Activated CD4-positive, alpha-beta memory T cell treated with anti-CD3 and anti-CD28 coated beads, Interleukin-2, amount 10 ng/mL, durations not matched to agents 7 days and 5 days (primary cell): ENCODE measurements at regions not wholly inside any gene's neighbourhood (a gene's known extent, or its start where the extent isn't known, plus 50 kb on each side); places are given as distances from the start of the nearest gene placed in this dataset.

Experiments
- CTCF ChIA-PET: fragments of 350-600 bp; sonication (Branson Sonifier 250); formaldehyde crosslinking; loops from one replicate; lab custom pipeline; 2021; ENCODE audit warnings: antibody characterized with exemption, inconsistent platforms; lab: Charles Lee
- POLR2A ChIA-PET: fragments of 350-600 bp; sonication (Branson Sonifier 250); formaldehyde crosslinking; loops from one replicate; lab custom pipeline; 2021; ENCODE audit warnings: antibody characterized with exemption; lab: Charles Lee
- DNase-seq: peaks from one replicate; pipeline ENCODE4 v3.0.0-alpha.2; 2020
- H3K27ac Mint-ChIP-seq: one replicate; pipeline ENCODE4 v1.8.0; 2021; ENCODE audit warnings: mild to moderate bottlenecking, mixed read lengths
- H3K27me3 Mint-ChIP-seq: one replicate; pipeline ENCODE4 v1.8.0; 2021; ENCODE audit warnings: mixed read lengths
- H3K36me3 Mint-ChIP-seq: one replicate; pipeline ENCODE4 v1.8.0; 2021; ENCODE audit warnings: low read depth, mixed read lengths
- H3K4me1 Mint-ChIP-seq: one replicate; pipeline ENCODE4 v1.8.0; 2021; ENCODE audit warnings: mixed read lengths
- H3K4me3 Mint-ChIP-seq: one replicate; pipeline ENCODE4 v1.8.0; 2021; ENCODE audit warnings: mild to moderate bottlenecking, mixed read lengths
- H3K9me3 Mint-ChIP-seq: one replicate; pipeline ENCODE4 v1.8.0; 2021; ENCODE audit warnings: mixed read lengths

DNA sequence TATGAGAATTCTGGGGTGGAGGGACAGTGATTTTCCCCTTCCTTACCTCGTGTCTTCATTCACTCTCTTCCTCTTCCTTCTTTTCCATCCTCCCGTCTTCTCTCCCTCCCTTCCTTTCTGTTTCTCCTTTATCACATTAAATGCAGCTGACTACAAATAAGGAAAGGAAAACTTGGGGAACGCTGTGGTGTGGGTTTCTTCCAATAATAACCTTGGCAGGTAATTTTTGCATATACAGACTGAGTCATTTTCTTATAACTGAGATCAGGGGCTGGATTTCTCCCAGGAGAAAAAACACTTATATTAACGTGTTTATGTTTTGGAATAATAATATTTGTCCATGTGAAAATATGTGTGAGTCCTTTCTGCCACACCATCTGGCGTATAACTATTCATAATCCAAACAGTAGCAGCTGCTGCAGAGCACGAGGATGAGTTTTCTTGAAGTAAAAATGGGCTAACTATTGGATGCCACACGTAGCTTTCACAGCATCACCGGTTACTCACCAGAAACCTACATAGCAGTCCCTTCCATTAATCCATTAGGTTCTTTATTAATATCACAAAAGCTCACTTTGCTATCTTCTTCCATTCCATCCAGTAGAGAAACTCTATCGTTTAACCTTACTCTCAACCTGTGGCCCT lies 139.2 kb upstream of the SASH1 start:
- Mint-ChIP-seq H3K36me3 (peaks cover 5% of the 10 kb centered on the region), H3K4me3 (no peak overlapping the region), H3K9me3 (peaks cover 4% of the 10 kb centered on the region), H3K27ac (no peak overlapping the region), H3K27me3 (peaks cover 81% of the 10 kb centered on the region), H3K4me1 (peaks cover 14% of the 10 kb centered on the region)
- POLR2A ChIA-PET: no interaction called here
- no peak for DNase-seq
- CTCF ChIA-PET: interaction anchor here (0.6 kb wide), 1 partner anchor 26 kb away, joined by 3 read pairs; no protein-coding TSS in a partner anchor

DNA sequence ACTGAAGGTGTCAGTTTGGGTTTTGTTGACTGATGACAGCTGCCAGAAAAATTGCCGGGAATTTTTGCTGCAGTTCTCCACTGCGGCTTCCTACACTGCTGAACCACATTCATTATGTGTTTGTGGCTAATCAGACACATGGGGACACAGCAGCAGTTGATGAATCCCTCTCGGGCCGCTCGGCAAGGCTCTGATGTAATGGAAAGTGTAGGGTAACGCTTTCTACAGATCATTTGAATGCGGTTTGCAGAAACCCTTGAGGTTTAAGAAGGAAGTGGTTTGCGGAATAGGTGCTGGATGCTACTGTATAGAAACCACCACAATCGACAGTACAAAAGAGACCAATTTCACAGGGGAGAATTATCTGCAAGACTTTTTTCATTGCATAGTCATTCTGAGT lies 138.7 kb upstream of the SASH1 start:
- Mint-ChIP-seq H3K4me3 (peak overlapping the region; percentile 3), H3K27me3 (peaks cover 84% of the 10 kb centered on the region), H3K4me1 (peaks cover 14% of the 10 kb centered on the region), H3K27ac (peak overlapping the region; percentile 44), H3K36me3 (peaks cover 5% of the 10 kb centered on the region), H3K9me3 (peaks cover 4% of the 10 kb centered on the region)
- peak; percentile 71 for DNase-seq
- ChIA-PET POLR2A (no interaction called here), CTCF (no interaction called here)

DNA sequence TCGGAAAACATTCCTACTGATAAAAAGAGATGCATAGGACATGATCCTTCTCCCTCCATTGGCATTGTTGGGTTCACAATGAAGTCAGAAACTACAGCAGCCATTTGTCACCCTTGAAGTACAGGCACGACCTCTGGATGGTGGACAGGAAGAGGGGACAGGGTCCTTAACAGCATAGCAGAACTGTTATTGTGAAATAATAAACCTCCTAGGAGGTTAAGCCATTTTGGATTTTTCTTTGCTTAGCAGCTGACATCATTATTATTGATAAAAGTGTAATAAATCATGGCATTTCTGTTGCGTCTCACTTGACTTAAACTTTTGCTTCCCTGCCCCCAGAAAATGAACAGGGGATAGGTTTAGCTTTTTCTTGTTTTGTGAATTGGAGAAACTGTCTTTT lies 134.3 kb upstream of the SASH1 start:
- H3K4me1 Mint-ChIP-seq: peaks cover 13% of the 10 kb centered on the region
- no peak overlapping the region for H3K4me3 Mint-ChIP-seq
- H3K27me3 Mint-ChIP-seq: peaks cover 86% of the 10 kb centered on the region
- CTCF ChIA-PET: no interaction called here
- POLR2A ChIA-PET: no interaction called here
- DNase-seq: no peak
- H3K9me3 Mint-ChIP-seq: peaks cover 4% of the 10 kb centered on the region
- H3K36me3 Mint-ChIP-seq: peaks cover 5% of the 10 kb centered on the region
- no peak overlapping the region for H3K27ac Mint-ChIP-seq

DNA sequence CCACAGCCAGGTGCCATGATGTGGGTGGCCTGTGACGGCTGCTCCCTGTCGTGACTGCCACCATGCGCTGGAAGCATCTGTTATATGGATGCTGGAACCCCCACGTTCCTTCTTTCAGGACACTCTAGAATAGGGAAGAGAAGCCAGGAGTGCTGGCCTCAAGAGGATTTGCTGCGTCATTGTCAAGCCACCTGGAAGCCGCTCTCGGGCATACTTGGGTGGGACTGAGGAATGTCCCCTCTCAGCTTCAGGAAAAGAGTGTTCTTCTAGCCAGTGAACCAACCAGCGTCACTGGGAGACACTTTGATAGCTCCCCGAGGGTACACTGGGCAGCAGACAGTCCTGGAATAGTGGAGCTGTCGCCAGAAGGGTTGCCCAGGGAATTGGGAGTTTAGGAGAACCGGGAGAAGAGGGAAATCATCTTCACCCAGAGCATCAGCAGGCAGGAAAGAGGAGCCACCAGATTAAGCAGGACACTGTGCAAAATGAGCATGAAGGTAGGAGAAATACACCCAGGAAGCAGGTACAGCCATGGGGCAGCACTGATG lies 130.8 kb upstream of the SASH1 start:
- CTCF ChIA-PET: no interaction called here
- no peak overlapping the region for H3K4me3 Mint-ChIP-seq
- no peaks in the 10 kb centered on the region for H3K36me3 Mint-ChIP-seq
- H3K27me3 Mint-ChIP-seq: peaks cover 78% of the 10 kb centered on the region
- no peaks in the 10 kb centered on the region for H3K9me3 Mint-ChIP-seq
- no peaks in the 10 kb centered on the region for H3K4me1 Mint-ChIP-seq
- H3K27ac Mint-ChIP-seq: no peak overlapping the region
- no peak for DNase-seq
- POLR2A ChIA-PET: no interaction called here

DNA sequence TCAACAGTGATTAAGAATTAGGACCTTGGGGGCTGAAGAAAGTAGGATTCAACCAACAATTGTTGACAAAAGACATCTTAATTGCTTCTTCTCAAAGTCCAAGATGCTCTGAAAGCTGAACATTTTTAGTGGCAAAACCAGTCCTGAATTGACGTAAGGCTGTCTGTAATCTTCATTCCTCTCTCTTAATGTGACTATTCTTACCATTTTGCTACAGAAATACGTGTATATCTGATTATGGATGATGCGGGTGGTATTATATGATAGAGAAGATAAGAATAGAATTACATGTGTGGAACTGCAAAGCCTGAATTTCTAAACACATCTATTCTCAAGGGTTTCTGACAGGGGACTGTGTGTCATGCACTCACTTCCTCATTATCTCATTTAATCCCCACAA lies 130.3 kb upstream of the SASH1 start:
- ChIA-PET POLR2A (no interaction called here), CTCF (no interaction called here)
- Mint-ChIP-seq H3K9me3 (no peaks in the 10 kb centered on the region), H3K36me3 (no peaks in the 10 kb centered on the region), H3K27ac (no peak overlapping the region), H3K4me3 (no peak overlapping the region), H3K4me1 (no peaks in the 10 kb centered on the region), H3K27me3 (peaks cover 78% of the 10 kb centered on the region)
- no peak for DNase-seq

DNA sequence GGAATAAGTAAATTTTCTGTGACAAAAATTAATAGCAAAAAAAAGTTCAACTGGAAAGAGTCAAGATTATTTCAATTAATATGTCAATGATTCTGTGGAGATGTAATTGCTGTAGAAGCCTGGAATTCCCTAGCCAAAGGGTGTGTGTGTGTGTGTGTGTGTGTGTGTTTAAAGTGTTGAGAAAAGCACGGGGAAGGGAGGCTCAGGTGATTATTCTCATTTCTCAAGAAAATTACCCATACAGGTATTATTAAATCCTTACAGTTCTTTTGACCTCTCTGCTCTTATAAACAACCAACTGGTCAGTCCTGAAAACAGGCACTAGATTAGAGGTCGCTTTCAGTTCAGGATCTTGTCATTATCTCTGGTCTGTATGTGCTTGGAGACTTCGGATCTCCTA lies 129.3 kb upstream of the SASH1 start:
- Mint-ChIP-seq H3K36me3 (no peaks in the 10 kb centered on the region), H3K4me1 (no peaks in the 10 kb centered on the region), H3K27ac (no peak overlapping the region), H3K9me3 (no peaks in the 10 kb centered on the region), H3K27me3 (peaks cover 72% of the 10 kb centered on the region), H3K4me3 (no peak overlapping the region)
- ChIA-PET POLR2A (no interaction called here), CTCF (interaction anchor here (1.2 kb wide), 1 partner anchor 33 kb away, joined by 3 read pairs; no protein-coding TSS in a partner anchor)
- no peak for DNase-seq

DNA sequence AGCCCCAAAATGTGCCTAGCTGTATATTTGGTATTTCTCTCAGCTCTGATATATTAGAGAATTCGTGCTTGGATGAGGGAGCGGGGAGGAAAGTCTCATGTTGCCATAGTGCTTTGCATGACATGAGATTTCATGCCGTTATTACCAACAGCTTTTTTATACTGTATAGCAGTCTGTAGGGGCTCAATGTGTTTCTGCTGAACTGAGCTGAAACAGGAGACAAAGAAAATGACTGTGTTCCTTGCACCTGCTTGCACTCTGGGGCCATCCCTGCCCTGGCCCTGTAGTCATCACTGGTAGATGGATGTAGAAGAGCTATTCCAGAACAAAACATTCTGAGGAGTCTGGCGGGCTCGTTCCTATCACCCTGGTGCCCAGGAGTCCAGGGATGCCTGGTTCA lies 128.0 kb upstream of the SASH1 start:
- H3K4me3 Mint-ChIP-seq: no peak overlapping the region
- peaks cover 70% of the 10 kb centered on the region for H3K27me3 Mint-ChIP-seq
- H3K27ac Mint-ChIP-seq: no peak overlapping the region
- POLR2A ChIA-PET: no interaction called here
- no peaks in the 10 kb centered on the region for H3K4me1 Mint-ChIP-seq
- no peak for DNase-seq
- CTCF ChIA-PET: interaction anchor here (1.2 kb wide), 1 partner anchor 35 kb away, joined by 3 read pairs; no protein-coding TSS in a partner anchor
- no peaks in the 10 kb centered on the region for H3K36me3 Mint-ChIP-seq
- no peaks in the 10 kb centered on the region for H3K9me3 Mint-ChIP-seq

DNA sequence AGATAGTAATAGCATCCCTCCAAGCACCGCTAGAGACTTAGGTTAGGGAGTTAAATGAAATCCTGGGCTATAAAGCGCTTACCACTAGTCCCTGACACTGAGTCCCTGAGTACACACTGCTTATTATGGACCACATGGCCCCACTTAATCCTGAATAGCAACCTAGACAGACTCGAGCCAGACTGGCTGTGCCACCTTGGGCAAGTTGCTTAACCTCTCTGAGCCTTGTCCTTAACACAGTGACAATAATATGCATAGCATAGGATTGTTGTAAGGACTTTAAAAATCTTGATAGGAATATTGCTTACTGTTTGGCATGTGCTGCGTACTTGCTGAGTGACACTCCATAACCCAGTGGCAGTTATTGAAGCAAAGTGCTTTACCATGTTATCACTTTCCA lies 125.6 kb upstream of the SASH1 start:
- Mint-ChIP-seq H3K27ac (no peak overlapping the region), H3K36me3 (no peaks in the 10 kb centered on the region), H3K4me1 (no peaks in the 10 kb centered on the region), H3K9me3 (no peaks in the 10 kb centered on the region), H3K27me3 (peaks cover 69% of the 10 kb centered on the region), H3K4me3 (no peak overlapping the region)
- POLR2A ChIA-PET: no interaction called here
- DNase-seq: no peak
- CTCF ChIA-PET: no interaction called here

DNA sequence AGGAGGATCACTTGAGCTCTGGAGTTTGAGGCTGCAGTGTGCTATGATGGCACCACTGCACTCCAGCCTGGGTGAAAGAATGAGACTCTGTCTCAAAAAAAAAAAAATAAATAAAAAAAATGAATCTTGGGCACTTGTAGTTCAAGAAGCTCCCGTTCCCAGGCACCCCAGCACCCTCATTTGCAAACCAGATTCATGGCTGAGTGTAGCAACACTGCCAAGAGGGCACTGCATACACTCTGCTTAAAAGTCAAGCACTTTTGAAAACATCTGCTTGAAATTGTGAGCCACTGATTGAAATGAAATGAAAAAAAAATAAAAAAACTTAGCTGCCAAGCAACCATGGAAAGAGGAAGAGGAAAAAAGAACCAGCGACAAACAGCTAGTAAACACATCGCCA lies 124.7 kb upstream of the SASH1 start:
- H3K9me3 Mint-ChIP-seq: no peaks in the 10 kb centered on the region
- H3K27me3 Mint-ChIP-seq: peaks cover 67% of the 10 kb centered on the region
- no peak overlapping the region for H3K4me3 Mint-ChIP-seq
- no peak overlapping the region for H3K27ac Mint-ChIP-seq
- H3K4me1 Mint-ChIP-seq: no peaks in the 10 kb centered on the region
- CTCF ChIA-PET: no interaction called here
- no peak for DNase-seq
- POLR2A ChIA-PET: no interaction called here
- no peaks in the 10 kb centered on the region for H3K36me3 Mint-ChIP-seq

DNA sequence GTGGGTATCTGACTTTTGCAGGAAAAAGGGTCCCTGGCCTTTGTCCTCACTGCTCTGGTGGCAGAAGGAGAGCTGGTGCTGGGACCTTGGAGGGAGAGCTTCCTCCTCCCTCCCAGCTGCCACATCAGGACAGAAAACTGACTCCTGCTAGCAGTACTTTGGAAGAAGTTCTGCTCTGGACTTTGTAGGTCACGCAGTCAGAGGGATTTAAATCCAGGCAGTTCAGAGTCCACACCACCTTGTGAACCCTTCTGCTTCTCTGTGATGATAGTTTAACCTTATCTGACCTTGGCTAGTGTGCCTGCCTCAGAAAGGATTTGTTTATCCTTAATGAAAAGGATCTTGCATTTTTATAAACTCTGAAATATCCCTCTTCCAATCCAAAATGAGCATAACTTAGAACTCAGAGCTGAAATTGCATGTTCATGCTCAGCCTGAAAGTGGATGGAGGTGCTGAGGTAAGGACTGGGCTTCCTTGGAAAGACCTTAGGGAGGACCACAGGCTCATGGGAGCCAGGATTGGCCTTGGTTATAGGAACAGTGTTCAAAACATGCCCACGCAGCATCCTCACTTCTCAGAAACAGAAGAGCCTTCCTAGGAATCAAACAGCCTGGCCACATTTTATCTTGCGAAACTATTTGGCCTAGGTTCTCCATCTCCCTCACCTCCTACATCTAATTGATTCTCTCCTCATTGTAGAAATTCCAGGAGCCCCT lies 123.9 kb upstream of the SASH1 start:
- H3K27me3 Mint-ChIP-seq: peaks cover 62% of the 10 kb centered on the region
- no peak overlapping the region for H3K27ac Mint-ChIP-seq
- DNase-seq: no peak
- H3K4me1 Mint-ChIP-seq: no peaks in the 10 kb centered on the region
- ChIA-PET CTCF (no interaction called here), POLR2A (no interaction called here)
- H3K36me3 Mint-ChIP-seq: no peaks in the 10 kb centered on the region
- no peaks in the 10 kb centered on the region for H3K9me3 Mint-ChIP-seq
- H3K4me3 Mint-ChIP-seq: no peak overlapping the region

DNA sequence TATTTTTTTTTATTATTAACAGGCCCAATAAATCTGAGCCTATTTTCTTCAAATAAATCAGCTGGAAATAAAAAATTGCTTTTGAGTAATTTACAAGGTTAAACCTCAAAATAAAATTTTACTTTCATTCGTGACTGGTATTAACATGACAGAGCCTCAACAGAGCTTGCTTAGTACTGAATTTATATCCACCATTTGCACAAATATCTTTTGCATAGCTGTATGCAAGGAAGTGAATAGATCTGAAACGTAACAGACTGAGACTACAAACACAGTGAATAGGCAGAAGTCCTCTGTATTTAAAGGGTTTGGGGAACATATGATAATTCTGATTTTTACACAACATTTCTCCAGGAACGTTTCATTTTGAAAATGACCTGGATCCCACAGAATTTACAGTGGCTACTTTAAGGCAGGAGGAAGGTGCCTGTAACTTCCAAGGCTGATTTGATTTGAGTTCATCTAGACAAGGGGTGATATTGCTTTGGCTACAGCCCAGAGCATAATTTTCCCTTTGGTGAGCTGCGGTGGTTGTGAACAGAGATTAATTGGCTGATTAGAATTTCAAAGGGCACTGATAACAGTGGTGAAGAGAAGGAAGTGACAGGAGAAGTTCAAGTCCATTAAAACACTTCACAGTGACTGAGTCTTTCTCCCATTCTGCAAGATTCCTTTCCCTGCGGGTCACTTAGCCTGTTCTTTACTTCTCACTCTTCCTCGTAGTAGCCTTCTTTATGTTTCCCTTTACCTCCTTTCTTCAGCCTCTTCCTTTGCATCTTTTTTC lies 121.2 kb upstream of the SASH1 start:
- H3K36me3 Mint-ChIP-seq: no peaks in the 10 kb centered on the region
- H3K4me1 Mint-ChIP-seq: no peaks in the 10 kb centered on the region
- H3K27me3 Mint-ChIP-seq: peaks cover 54% of the 10 kb centered on the region
- DNase-seq: no peak
- CTCF ChIA-PET: no interaction called here
- POLR2A ChIA-PET: no interaction called here
- no peak overlapping the region for H3K27ac Mint-ChIP-seq
- no peaks in the 10 kb centered on the region for H3K9me3 Mint-ChIP-seq
- H3K4me3 Mint-ChIP-seq: no peak overlapping the region

DNA sequence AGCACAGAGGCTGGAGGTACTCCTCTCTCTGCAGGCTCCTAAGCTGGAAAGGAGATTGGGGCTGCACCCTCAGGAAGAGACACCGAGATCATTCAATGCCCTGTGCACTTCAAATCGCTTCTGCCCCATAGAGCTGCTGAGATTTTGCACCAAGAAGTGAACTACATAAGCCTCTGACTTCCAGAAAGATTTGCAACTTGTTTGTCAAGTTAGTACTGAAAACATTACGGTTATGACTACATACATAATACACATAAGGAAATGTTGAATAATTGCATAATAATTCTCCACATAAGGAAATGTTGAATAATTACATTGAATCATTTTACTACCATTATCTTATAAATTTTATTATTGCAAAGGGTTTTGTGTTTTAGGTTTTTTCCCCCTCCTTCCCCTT lies 120.3 kb upstream of the SASH1 start:
- ChIA-PET CTCF (no interaction called here), POLR2A (no interaction called here)
- Mint-ChIP-seq H3K4me3 (no peak overlapping the region), H3K27ac (no peak overlapping the region), H3K9me3 (no peaks in the 10 kb centered on the region), H3K36me3 (no peaks in the 10 kb centered on the region), H3K4me1 (no peaks in the 10 kb centered on the region), H3K27me3 (peaks cover 51% of the 10 kb centered on the region)
- DNase-seq: no peak

DNA sequence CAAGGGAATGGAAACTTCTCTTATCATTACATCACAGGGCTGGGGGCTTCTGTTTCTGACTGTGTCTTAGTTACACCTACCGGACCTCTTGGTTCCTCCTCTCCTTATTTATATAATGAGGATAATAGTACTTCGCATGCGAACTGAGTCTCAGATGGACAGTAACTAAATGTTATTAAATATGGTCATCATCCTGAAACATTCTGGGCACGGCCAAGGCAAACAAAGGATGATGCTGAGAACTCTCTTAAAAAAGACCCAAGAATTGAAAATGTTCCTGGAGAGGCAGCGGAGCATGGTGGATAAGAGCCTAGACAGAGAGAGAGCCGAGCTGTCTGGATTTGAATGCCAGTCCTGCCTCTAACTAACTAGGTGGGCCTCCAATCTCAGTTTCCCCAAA lies 119.8 kb upstream of the SASH1 start:
- Mint-ChIP-seq H3K9me3 (no peaks in the 10 kb centered on the region), H3K27ac (no peak overlapping the region), H3K4me1 (no peaks in the 10 kb centered on the region), H3K27me3 (peaks cover 53% of the 10 kb centered on the region), H3K4me3 (no peak overlapping the region), H3K36me3 (no peaks in the 10 kb centered on the region)
- CTCF ChIA-PET: no interaction called here
- POLR2A ChIA-PET: no interaction called here
- DNase-seq: no peak
